ENCODE measurements at regions not wholly inside any gene's neighbourhood (a gene's known extent, or its start where the extent isn't known, plus 50 kb on each side); places are given as distances from the start of the nearest gene placed in this dataset.

GRCh38 chr1:115577513-115577912, 64.3 kb upstream of the VANGL1 start:
- DNase-seq, result no peak

- no peak for DNase-seq
These were observed 66.1 kb upstream of the VANGL1 start for GRCh38 chr1:115575661-115576060.

- DNase-seq, result no peak
These were observed 69.1 kb upstream of the VANGL1 start for GRCh38 chr1:115572710-115573109.

- DNase-seq, result no peak
These were observed 74.3 kb upstream of the VANGL1 start for GRCh38 chr1:115567431-115567830.

- no peak for DNase-seq
These were observed 76.0 kb upstream of the VANGL1 start for GRCh38 chr1:115565791-115566190.

GRCh38 chr1:115565353-115565752, 76.4 kb upstream of the VANGL1 start:
- no peak for DNase-seq

GRCh38 chr1:115564201-115564600, 77.6 kb upstream of the VANGL1 start:
- DNase-seq, result no peak

- no peak for DNase-seq
These were observed 81.7 kb upstream of the VANGL1 start for GRCh38 chr1:115560027-115560426.

- no peak for DNase-seq
These were observed 83.5 kb upstream of the VANGL1 start for GRCh38 chr1:115558275-115558674.

- no peak for DNase-seq
These were observed 84.1 kb upstream of the VANGL1 start for GRCh38 chr1:115557715-115558114.

GRCh38 chr1:115556236-115556635, 85.5 kb upstream of the VANGL1 start:
- no peak for DNase-seq

GRCh38 chr1:115555446-115555845, 86.3 kb upstream of the VANGL1 start:
- no peak for DNase-seq

- no peak for DNase-seq
These were observed 94.1 kb upstream of the VANGL1 start for GRCh38 chr1:115547696-115548095.

GRCh38 chr1:115546846-115547245, 94.9 kb upstream of the VANGL1 start:
- no peak for DNase-seq

GRCh38 chr1:115545791-115546733, 95.7 kb upstream of the VANGL1 start:
- peak; percentile 37 for DNase-seq

- DNase-seq, result no peak
These were observed 96.6 kb upstream of the VANGL1 start for GRCh38 chr1:115545096-115545720.

- no peak for DNase-seq
These were observed 97.6 kb upstream of the VANGL1 start for GRCh38 chr1:115544131-115544530.

- no peak for DNase-seq
These were observed 98.5 kb upstream of the VANGL1 start for GRCh38 chr1:115543247-115543646.

GRCh38 chr1:115539736-115540135, 102.0 kb upstream of the VANGL1 start:
- DNase-seq, result no peak

- no peak for DNase-seq
These were observed 102.7 kb upstream of the VANGL1 start for GRCh38 chr1:115539061-115539460.

GRCh38 chr1:115538579-115538978, 103.2 kb upstream of the VANGL1 start:
- no peak for DNase-seq

- DNase-seq, result no peak
These were observed 104.4 kb upstream of the VANGL1 start for GRCh38 chr1:115537415-115537814.

GRCh38 chr1:115536279-115536816, 105.4 kb upstream of the VANGL1 start:
- DNase-seq, result no peak

GRCh38 chr1:115534106-115534505, 107.7 kb upstream of the VANGL1 start:
- DNase-seq, result no peak

All from 8988T (cell line).